Activated CD4-positive, alpha-beta memory T cell treated with anti-CD3 and anti-CD28 coated beads for 36 hours (primary cell): ENCODE measurements at regions not wholly inside any gene's neighbourhood (a gene's known extent, or its start where the extent isn't known, plus 50 kb on each side); places are given as distances from the start of the nearest gene placed in this dataset. TPM values are rescaled to one million over a fixed set of nuclear protein-coding genes. Genes with fewer than 3 reads are reported as not detected.

Source experiments
- CTCF ChIA-PET: fragments of 350-600 bp; sonication (Branson Sonifier 250); formaldehyde crosslinking; loops from one replicate; lab custom pipeline; 2021; ENCODE audit warnings: antibody characterized with exemption, inconsistent platforms; lab: Charles Lee
- POLR2A ChIA-PET: fragments of 350-600 bp; sonication (Branson Sonifier 250); formaldehyde crosslinking; loops from one replicate; lab custom pipeline; 2021; ENCODE audit warnings: antibody characterized with exemption; lab: Charles Lee
- DNase-seq: peaks from one replicate; pipeline ENCODE4 v3.0.0-alpha.2; 2020
- H3K27ac Mint-ChIP-seq: one replicate; pipeline ENCODE4 v1.8.0; 2021; ENCODE audit warnings: mixed read lengths
- H3K27me3 Mint-ChIP-seq: one replicate; pipeline ENCODE4 v1.8.0; 2021; ENCODE audit warnings: mixed read lengths
- H3K36me3 Mint-ChIP-seq: one replicate; pipeline ENCODE4 v1.8.0; 2021; ENCODE audit warnings: mixed read lengths
- H3K4me1 Mint-ChIP-seq: one replicate; pipeline ENCODE4 v1.8.0; 2021; ENCODE audit warnings: low read depth, mixed read lengths
- H3K4me3 Mint-ChIP-seq: one replicate; pipeline ENCODE4 v1.8.0; 2021; ENCODE audit warnings: mild to moderate bottlenecking, mixed read lengths
- H3K9me3 Mint-ChIP-seq: one replicate; pipeline ENCODE4 v1.8.0; 2021; ENCODE audit warnings: mixed read lengths
- intact Hi-C: fragments of 100-400 bp; cut with micrococcal nuclease; formaldehyde crosslinking; loops from one replicate; pipeline ENCODE4 v1.15.1; 2023
- microRNA-seq: library from miRNA; unstranded; fragments of <30 nt; microRNA quantifications from one replicate; pipeline ENCODE4 v1.2.0, GENCODE V29; 2022; ENCODE audit warnings: borderline number of aligned reads, borderline microRNAs expressed, borderline replicate concordance

DNA sequence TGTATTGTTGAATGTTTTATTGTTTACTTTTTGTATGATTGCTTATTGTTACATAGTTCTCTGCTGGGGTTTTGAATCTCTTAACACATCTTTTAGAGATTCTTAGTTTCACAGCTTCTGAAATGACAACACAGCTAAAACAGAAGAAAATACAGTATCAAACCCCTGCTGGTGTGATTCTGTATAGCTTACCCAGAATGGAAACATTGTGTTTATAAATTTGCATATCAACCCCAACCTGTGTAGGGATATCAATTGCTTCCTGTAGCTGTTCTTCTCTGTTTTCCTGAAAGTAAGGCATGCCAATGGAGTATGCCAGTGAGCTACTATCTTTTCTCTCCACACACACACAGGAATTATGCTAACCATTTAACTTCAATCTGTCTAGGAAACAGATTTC, 64.3 kb upstream of the ID4 start:
- CTCF ChIA-PET, result no interaction called here
- H3K4me3 Mint-ChIP-seq, result no peak overlapping the region

DNA sequence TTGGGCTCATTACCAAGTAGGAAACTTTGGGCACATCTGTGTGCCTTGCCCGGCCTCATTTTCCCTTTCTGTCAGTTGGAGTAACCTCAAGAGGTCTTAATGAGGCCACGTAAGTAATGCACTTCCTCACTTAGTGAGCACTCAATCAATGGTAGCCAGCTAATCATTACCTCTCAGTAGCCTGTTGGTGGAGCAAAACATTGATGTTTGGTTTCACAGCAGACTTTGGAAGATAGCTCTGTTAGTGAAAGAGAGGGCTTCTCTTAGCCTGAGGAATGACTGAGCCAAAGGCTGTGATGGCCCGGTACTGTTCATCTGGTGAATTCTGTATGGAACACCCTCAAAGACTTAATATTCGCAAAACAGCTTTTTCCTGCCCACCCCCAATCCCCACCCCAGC, 55.9 kb upstream of the ID4 start:
- ChIA-PET CTCF (no interaction called here), POLR2A (no interaction called here)
- Mint-ChIP-seq H3K4me1 (no peaks in the 10 kb centered on the region), H3K36me3 (no peaks in the 10 kb centered on the region), H3K9me3 (peaks cover 6% of the 10 kb centered on the region), H3K27me3 (no peaks in the 10 kb centered on the region), H3K27ac (no peak overlapping the region), H3K4me3 (no peak overlapping the region)
- no peak for DNase-seq
- intact Hi-C loops, result no loop called here

More for the DNA sequence above, 64.3 kb upstream of the ID4 start:
- Mint-ChIP-seq H3K27me3 (no peaks in the 10 kb centered on the region), H3K9me3 (peaks cover 6% of the 10 kb centered on the region), H3K27ac (no peak overlapping the region), H3K36me3 (no peaks in the 10 kb centered on the region), H3K4me1 (no peaks in the 10 kb centered on the region)
- intact Hi-C loops, result no loop called here
- POLR2A ChIA-PET, result no interaction called here
- DNase-seq, result no peak

DNA sequence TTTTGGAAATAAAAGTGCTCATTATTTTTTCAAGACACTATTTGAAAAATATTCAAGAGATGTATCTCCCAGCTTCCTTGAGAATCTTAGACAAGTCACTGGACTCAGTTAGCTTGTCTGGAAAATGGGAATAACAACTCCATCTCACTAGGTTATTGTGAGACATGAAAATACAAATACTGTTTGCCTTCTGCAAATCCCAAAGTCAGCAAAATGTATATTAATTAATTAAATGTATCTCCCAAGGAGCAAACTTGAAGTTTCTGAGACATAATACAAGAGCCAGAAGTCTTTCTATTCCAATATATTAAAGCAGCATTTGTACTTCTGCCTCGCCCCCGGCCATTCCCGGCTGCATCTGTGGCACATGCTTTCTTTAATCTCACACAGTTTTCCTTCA, 54.6 kb upstream of the ID4 start:
- Mint-ChIP-seq H3K4me3 (no peak overlapping the region), H3K27ac (no peak overlapping the region), H3K4me1 (no peaks in the 10 kb centered on the region), H3K9me3 (peaks cover 6% of the 10 kb centered on the region), H3K36me3 (no peaks in the 10 kb centered on the region), H3K27me3 (no peaks in the 10 kb centered on the region)
- no peak for DNase-seq
- ChIA-PET POLR2A (no interaction called here), CTCF (no interaction called here)
- intact Hi-C loops, result no loop called here

Small RNAs in the stretch of these regions (microRNA-seq; reads per million reads assigned to microRNA genes)
- gene MIR548A1, result not detected
